UCSD-AML1 (cell line): ENCODE measurements at regions not wholly inside any gene's neighbourhood (a gene's known extent, or its start where the extent isn't known, plus 50 kb on each side); places are given as distances from the start of the nearest gene placed in this dataset.
A peak's percentile ranks its signal among the peaks of the same experiment; 100 is the strongest.

Source experiments
- DNase-seq: peaks from one replicate; lab custom pipeline; 2025; ENCODE audit not compliant: unreplicated experiment; lab: John Stamatoyannopoulos, UW

GRCh38 chr2:147520817-147521216, 324.0 kb upstream of the ACVR2A start:
- DNase-seq = no peak

GRCh38 chr2:147519178-147519577, 325.7 kb upstream of the ACVR2A start:
- DNase-seq = no peak

DNA sequence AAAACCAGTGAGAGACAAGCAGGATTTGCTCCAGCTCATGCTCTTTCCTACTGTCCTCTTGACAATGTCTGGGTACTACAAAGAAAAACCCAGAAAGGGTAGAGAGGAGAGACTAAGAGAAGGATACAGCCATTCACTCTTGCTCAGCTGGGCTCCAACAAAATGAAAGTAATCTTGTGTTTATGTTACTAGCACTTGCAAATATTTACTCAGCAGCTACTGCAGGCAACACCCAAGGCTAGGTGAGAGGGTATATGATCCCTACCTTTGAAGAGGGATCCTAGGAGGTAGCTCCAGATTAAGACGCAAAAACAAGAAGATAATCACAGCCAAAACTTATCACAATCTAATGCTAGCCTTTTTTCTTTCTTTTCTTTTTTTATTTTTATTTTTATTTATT, 329.6 kb upstream of the ACVR2A start:
- no peak for DNase-seq

DNA sequence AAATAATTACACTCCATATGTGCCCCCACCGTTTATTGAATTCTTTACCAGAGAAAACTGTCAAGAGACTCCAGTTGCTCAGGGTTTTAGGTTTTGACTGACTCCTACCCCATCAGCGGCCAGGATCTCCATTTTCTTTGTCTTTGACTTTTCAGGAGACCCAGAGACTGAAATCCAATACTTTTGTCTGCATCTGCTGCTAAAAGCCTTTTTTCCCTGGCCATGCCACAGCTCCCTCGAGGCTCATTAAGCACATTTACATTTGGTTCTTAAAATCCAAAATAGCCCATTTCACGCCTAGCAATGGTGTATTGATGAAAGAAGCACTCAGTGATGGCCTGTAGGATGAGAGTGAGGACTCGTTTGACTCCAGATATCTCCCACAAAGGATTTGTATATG, 332.6 kb upstream of the ACVR2A start:
- no peak for DNase-seq

- DNase-seq = peak; percentile 19
These were observed 333.3 kb upstream of the ACVR2A start for GRCh38 chr2:147511491-147511948.

DNA sequence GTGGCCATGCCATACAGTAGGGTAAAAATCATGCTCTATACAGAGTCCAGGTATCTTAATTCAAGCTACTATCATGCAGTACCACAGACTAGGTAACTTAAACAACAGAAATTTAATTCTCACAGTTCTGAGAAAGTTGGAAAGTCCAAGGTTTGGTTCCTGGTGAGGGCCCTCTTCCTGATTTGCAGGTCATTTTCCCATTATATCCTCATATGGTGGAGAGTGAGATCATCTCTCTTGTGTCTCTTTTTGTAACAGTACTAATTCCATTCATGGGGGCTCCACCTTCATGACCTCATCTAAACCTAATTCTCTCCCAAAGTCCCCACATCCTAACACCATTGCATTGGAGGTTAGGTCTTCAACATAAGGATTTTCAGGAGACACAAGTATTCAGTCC, 335.0 kb upstream of the ACVR2A start:
- no peak for DNase-seq

GRCh38 chr2:147506889-147507288, 337.9 kb upstream of the ACVR2A start:
- DNase-seq = no peak

GRCh38 chr2:147502711-147503290, 342.0 kb upstream of the ACVR2A start:
- no peak for DNase-seq

DNA sequence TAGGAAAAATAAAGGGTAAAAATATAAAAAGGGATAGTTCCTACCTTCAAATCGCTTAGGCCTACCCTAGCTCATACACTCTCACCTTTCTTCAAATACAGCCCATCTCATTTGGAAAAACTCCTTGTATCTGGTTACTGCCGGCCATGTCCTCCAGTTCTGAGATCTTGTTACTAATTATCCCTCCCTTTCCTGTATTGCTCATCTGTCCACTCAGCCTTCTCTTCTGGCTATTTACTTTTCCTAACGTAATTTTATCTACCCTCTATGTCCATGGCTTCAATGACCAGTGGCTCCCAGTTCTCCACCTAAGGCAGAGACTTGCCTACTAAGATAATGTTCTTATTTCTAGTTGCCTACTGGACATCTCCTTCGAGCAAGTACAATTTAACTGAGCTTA, 342.9 kb upstream of the ACVR2A start:
- no peak for DNase-seq

- no peak for DNase-seq
These were observed 343.9 kb upstream of the ACVR2A start for GRCh38 chr2:147500819-147501395.

DNA sequence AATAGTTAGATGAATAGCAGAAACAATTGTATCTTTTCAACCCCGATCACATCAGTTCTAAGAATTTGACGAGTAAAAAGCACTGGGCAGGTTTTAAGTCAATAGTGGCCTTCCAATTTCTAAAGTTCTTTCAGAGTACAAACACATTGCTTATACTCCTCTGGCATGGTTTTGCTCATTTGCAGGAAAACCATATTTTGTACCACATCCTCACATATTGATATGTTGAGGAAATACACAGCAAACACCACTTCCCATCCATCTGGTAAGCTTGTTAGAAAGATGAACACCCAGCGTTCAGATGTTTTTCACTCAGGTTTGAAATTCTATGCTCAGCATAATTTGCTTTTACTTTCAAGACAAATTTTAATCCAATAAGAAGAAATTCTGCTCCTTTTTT, 344.6 kb upstream of the ACVR2A start:
- DNase-seq = no peak

GRCh38 chr2:147499785-147500184, 345.0 kb upstream of the ACVR2A start:
- no peak for DNase-seq

GRCh38 chr2:147495734-147496133, 349.1 kb upstream of the ACVR2A start:
- DNase-seq = no peak

DNA sequence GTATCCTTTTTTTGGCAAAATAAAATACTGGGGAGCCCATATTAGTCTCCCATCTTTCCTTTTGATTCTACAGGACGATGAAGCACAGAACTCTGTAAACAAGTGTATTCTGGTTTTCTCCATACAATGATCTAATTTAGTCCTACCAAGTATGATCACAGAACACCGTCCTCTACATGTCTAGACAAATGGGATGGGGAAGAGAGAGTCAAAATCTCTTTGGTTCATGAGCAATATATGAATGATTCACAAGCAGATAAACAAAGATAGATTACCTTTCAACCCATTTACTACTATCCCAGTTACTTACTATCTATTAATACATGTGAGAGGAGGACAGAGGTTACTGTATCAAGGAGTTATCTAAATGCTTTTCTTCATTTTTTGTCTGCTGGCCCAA, 352.4 kb upstream of the ACVR2A start:
- DNase-seq = no peak

DNA sequence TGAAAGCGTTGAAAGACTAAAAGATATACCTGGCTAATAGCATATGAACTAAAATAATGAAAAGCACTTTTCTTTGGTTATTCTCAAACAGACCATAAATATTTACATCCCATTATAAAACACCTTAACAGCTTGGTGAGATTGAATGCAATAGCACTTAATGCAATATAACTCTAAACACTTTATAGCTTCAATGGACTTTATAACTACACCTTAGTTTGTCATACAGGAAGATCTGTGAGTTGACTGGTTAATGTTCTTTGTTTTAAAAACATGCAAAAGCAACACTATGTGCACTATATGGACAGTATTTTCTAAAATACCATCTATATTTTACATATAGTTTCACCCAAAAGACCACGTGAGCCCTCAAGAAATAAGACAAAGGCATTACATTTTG, 353.3 kb upstream of the ACVR2A start:
- DNase-seq = no peak

- DNase-seq = no peak
These were observed 354.2 kb upstream of the ACVR2A start for GRCh38 chr2:147490401-147491261.

DNA sequence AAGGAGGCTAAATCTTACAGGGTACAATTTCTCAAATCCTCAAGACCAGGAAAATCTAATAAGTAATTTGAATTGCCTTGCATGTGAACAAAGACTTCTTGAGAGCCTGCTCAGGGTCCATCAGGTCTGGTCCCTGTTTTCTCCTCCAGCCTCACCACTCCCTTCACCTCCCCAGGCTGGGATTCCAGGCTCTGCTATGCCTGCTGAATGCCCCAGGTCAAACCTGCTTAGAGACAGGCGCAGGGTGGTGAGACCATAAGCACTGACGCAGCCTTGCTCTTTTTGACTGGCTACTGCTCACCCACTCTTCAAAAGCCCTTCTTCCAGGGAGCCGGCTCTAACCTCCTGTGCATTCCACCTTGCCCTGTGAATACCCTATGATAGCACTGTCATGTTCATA, 356.4 kb upstream of the ACVR2A start:
- DNase-seq = no peak

DNA sequence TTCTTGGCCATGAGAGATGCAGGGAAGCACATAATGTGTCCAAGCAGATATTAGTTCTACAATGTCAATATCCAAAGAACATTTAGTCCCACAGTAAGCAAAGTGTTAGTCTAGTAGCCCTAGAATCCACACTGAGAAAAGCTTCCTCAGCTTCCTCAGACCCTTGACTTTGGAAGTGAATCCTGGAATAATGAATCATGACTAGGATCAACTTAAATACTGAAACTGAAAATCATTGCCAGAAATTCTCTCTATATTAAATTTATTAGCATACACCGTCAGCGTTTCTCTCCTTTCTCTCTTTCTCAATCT, 356.9 kb upstream of the ACVR2A start:
- DNase-seq = no peak

DNA sequence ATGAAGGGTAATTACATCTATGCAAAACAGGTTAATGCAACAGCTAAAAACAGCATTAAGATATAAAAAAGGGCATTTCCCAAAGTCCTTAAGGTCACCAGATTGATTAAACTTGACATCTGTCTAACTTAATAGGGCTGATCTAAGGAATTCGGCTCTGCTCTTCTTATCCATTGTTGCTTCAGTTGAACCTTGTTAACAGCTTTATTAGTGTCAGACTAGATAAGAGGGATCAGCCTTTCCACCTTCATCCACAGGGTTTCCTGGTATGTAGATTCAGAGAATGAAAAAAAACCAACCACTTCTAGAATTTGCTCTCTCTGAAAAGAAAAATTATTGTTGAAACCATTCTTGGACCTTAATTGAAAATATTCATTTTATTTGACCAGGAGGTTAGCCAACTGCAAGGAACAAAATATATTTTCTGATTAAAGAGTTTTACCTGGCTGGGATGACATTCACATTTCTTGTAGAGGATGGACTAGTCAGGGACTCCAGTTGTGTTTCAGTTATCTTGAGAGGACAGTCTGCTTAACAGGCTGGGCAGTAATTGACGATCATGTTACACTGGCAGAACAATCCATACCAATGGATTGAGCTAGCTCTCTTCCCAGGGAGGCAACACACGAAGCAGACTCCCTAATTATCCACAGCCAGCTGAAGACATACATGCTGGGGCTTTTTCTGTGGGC, 357.4 kb upstream of the ACVR2A start:
- no peak for DNase-seq

DNA sequence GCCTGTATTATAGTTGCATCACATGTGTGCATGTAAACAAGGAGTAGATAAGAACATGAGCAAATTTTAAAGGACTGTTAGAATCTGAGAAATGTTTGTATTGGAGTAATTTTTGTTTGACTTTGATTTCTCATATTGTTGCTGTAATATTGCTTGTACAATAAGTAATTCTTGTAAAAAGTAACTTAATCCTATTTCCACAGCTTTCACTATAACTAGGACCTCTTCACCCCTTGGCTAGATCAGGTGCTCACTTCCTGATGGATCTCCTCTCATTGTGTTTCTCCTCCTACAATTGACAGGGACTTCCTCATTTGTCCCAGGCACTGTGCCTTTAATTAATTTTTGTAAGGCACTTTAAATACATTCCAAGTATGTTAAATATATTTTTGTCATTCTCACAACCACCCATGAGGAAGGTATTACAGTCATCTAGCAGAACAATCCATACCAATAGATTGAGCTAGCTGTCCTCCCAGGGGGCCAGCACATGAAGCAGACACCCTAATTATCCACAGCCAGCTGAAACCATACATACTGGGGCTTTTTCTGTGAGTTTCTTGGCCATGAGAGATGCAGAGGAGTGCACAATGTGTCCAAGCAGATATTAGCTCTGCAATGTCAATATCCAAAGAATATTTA, 359.5 kb upstream of the ACVR2A start:
- no peak for DNase-seq

DNA sequence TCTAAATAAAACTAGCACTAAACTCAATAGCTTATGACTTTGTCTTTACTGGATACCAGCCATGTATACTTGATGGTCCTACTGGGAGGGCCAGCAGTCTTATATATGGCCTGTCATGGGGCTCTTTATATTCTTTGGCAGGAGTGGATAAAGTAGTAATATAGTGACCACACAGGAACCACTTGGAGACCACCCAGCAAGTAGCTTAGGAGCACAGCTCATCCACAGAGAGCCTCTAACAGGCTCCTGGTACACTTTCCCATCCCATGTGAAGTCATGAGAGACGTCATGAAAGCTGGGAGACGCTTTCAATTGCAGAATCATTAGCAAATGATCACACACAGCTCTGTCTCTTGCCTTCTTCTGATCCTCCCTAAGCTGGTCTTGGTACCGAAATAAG, 360.9 kb upstream of the ACVR2A start:
- no peak for DNase-seq
